ENCODE measurements at regions not wholly inside any gene's neighbourhood (a gene's known extent, or its start where the extent isn't known, plus 50 kb on each side); places are given as distances from the start of the nearest gene placed in this dataset.

DNA sequence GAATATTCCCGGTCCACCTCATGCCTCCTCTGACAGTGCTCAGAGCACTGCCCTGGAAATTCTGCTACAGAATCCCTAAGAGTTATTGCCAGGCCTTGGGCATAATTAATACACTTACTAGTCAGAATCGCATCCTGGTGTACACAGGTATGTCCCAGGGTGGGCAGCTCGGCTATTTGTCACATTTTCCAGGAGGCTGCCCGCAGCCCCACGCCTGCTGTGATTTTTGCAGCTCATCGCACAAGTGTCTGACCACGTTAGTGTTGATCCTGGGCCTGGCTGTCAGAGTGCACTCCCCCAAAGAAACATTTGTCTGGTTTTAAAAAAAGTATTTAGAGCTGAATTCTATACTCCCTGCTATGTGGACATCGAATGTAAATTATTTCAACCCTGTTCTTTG is 105.4 kb downstream of the CD83 start (continued):
- no peak for TF ChIP-seq POLR2A (IDR thresholded peaks at IDR 0.05; ENCODE audit: borderline replicate concordance, extremely low read depth, insufficient read depth, insufficient read length)
- TF ChIP-seq, protein P1, sequence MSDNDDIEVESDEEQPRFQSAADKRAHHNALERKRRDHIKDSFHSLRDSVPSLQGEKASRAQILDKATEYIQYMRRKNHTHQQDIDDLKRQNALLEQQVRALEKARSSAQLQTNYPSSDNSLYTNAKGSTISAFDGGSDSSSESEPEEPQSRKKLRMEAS (IDR thresholded peaks at IDR 0.05): no peak
- TF ChIP-seq POLR2AphosphoS5 (IDR thresholded peaks at IDR 0.05; ENCODE audit: low read depth, low read length): no peak
- no peak for TF ChIP-seq YY1 (IDR thresholded peaks at IDR 0.05; ENCODE audit: extremely low read depth, insufficient replicate concordance, low read depth, low read length)

DNA sequence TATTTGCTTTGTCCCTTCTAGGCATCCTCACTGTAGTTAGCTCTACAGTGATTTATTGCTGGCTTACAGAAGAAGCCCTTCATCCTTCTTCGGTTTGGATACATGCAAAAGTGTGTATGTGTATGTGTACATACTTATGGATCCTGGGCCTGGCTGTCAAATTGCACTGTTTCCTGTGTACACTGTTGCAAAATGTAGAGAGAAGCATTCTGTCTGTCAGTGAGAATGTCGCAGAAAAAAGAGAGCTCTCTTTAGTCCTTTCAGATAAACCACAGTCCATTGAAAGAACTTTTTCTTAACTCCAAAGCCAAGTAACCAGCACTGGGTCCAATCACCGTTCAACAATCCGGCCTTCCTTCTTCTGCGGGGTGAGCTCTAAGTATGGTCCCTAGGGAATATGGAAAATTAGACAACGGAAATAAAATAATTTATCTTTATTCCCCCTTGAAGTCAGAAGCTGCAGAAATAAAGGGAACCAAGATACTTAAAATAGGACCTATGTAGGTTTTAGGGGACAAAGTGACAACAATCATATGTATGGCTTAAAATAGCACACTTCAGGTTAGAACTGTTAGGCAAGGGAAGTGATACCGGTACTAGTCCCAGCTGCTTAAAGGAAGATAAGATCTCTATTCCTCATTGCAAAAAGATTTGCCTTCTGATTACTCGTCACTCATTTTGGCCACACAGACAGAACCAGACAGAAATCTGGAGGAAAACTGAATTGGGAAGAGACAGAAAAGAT is 107.0 kb downstream of the CD83 start:
- Histone ChIP-seq H3K79me2 (ENCODE audit: insufficient read depth, low read length) (no peaks in the 10 kb centered on the region), H3K9me3 (ENCODE audit: control insufficient read depth in 1 of 2, insufficient read depth in 1 of 2, low read depth in 1 of 2, low read length in 2 of 2) (no peaks in the 10 kb centered on the region; a peak in 1 of 4 replicates), H3K4me1 (ENCODE audit: control insufficient read depth in 1 of 2, insufficient read depth in 2 of 2, low read length in 2 of 2) (no peaks in the 10 kb centered on the region), H3K9ac (ENCODE audit: low read length) (no peak overlapping the region), H3K9me2 (ENCODE audit: insufficient read depth) (no peaks in the 10 kb centered on the region), H3K4me3 (replicated peaks in 1 of 2; ENCODE audit: low read depth in 1 of 2, low read length in 2 of 2) (no peak overlapping the region), H4K20me1 (ENCODE audit: insufficient read depth) (no peaks in the 10 kb centered on the region), H3K4me2 (ENCODE audit: low read length) (no peak overlapping the region), H3K27me3 (ENCODE audit: insufficient read depth, low read length) (no peaks in the 10 kb centered on the region), H3K27ac (ENCODE audit: low read depth, low read length) (no peak overlapping the region), H2AFZ (ENCODE audit: low read depth, low read length, poor library complexity, severe bottlenecking) (no peak overlapping the region), H3K36me3 (ENCODE audit: control insufficient read depth in 1 of 2, insufficient read depth in 2 of 2, low read length in 2 of 2) (no peaks in the 10 kb centered on the region)
- TF ChIP-seq POLR2A (IDR thresholded peaks at IDR 0.05; ENCODE audit: borderline replicate concordance, extremely low read depth, insufficient read depth, insufficient read length) (no peak), EZH2 (IDR thresholded peaks at IDR 0.05) (no peak), SRF (IDR thresholded peaks at IDR 0.05; ENCODE audit: low read depth) (no peak), YY1 (IDR thresholded peaks at IDR 0.05; ENCODE audit: extremely low read depth, insufficient replicate concordance, low read depth, low read length) (no peak), EZH2phosphoT487 (IDR thresholded peaks at IDR 0.05; ENCODE audit: borderline replicate concordance) (no peak), ELF1 (IDR thresholded peaks at IDR 0.05; ENCODE audit: borderline replicate concordance, low read depth) (no peak), SIN3A (IDR thresholded peaks at IDR 0.05; ENCODE audit: low read depth) (no peak), CEBPB (IDR thresholded peaks at IDR 0.05; ENCODE audit: low read depth) (no peak)
- TF ChIP-seq, protein P2, sequence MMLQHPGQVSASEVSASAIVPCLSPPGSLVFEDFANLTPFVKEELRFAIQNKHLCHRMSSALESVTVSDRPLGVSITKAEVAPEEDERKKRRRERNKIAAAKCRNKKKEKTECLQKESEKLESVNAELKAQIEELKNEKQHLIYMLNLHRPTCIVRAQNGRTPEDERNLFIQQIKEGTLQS (IDR thresholded peaks at IDR 0.05): no peak
- RAD21 ChIA-PET (ENCODE audit: low non-redundant PET in 1 of 2, low total read pairs in 2 of 2, uncharacterized antibody in 2 of 2, unreplicated experiment in 2 of 2): no interaction called here
- no TSS peak for BruUV-seq (replicated peaks)
- intact Hi-C loops (cut with micrococcal nuclease): no loop called here
- ATAC-seq (no peak), DNase-seq (ENCODE audit: low read depth, low spot score) (no peak)
- CTCF ChIA-PET: no interaction called here
- POLR2A ChIA-PET: no interaction called here

Data from HCT116 (cell line).